ENCODE measurements at regions not wholly inside any gene's neighbourhood (a gene's known extent, or its start where the extent isn't known, plus 50 kb on each side); places are given as distances from the start of the nearest gene placed in this dataset.

DNA sequence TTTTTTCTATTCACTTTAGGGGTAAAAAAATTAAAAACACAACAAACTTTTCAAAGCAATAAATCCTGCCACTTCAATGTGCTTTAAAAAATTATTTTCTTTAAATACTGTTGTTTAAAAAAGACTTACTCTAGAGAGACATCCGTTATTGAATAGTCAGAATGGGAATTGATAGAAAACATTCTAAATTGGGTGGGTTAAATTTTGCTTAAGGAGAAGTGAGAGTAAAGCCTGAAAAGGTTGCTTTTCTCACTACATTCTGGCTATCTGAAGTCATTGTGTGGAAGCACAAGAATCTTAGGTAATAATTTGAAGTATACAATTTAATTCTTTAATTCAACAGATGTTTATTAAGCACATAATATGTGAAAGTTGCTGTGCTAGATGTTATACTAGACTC lies 509.3 kb downstream of the NR2F1-AS1 start:
- no peaks in the 10 kb centered on the region for H3K27me3 Mint-ChIP-seq
- WGBS (ENCODE audit: insufficient coverage) = no CpG with 5 or more reads among the region's 1 CpG
- CTCF ChIA-PET = no interaction called here

GRCh38 chr5:93070938-93071337 lies 510.1 kb downstream of the NR2F1-AS1 start:
- no peak overlapping the region for H3K9ac ChIP-seq (ENCODE audit: low read length)
- H3K36me3 ChIP-seq (replicated peaks in 1 of 2; ENCODE audit: control extremely low read depth in 1 of 2, control insufficient read depth in 1 of 2, extremely low read depth in 1 of 2, insufficient read depth in 2 of 2, low read length in 1 of 2) = no peaks in the 10 kb centered on the region
- CTCF ChIA-PET = no interaction called here
- TF ChIP-seq EZH2 (IDR thresholded peaks at IDR 0.05; ENCODE audit: borderline replicate concordance, insufficient read depth, low read depth, low read length, poor library complexity, severe bottlenecking) = no peak
- TF ChIP-seq, protein P1, sequence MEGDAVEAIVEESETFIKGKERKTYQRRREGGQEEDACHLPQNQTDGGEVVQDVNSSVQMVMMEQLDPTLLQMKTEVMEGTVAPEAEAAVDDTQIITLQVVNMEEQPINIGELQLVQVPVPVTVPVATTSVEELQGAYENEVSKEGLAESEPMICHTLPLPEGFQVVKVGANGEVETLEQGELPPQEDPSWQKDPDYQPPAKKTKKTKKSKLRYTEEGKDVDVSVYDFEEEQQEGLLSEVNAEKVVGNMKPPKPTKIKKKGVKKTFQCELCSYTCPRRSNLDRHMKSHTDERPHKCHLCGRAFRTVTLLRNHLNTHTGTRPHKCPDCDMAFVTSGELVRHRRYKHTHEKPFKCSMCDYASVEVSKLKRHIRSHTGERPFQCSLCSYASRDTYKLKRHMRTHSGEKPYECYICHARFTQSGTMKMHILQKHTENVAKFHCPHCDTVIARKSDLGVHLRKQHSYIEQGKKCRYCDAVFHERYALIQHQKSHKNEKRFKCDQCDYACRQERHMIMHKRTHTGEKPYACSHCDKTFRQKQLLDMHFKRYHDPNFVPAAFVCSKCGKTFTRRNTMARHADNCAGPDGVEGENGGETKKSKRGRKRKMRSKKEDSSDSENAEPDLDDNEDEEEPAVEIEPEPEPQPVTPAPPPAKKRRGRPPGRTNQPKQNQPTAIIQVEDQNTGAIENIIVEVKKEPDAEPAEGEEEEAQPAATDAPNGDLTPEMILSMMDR (IDR thresholded peaks at IDR 0.05) = no peak
- intact Hi-C loops (cut with micrococcal nuclease) = no loop called here
- Mint-ChIP-seq H3K4me1 (no peaks in the 10 kb centered on the region), H3K27me3 (no peaks in the 10 kb centered on the region), H3K9me3 (ENCODE audit: insufficient read depth) (no peaks in the 10 kb centered on the region), H3K27ac (no peak overlapping the region), H3K4me3 (no peak overlapping the region)
- no peaks in the 10 kb centered on the region for H4K20me1 ChIP-seq (ENCODE audit: control insufficient read depth, insufficient read depth, low read length, poor library complexity, severe bottlenecking)
- H3K27me3 ChIP-seq (replicated peaks in 1 of 4; ENCODE audit: control extremely low read depth in 1 of 4, control insufficient read depth in 3 of 4, insufficient read depth in 4 of 4, low read length in 3 of 4) = no peaks in the 10 kb centered on the region
- no peak for ATAC-seq (ENCODE audit: low read depth)
- H3K4me1 ChIP-seq (ENCODE audit: control insufficient read depth in 2 of 2, insufficient read depth in 2 of 2, low read length in 2 of 2) = no peaks in the 10 kb centered on the region
- no peak overlapping the region for H3K4me2 ChIP-seq (replicated peaks; ENCODE audit: low read depth, low read length, poor library complexity, severe bottlenecking)
- POLR2A ChIA-PET = no interaction called here
- no peaks in the 10 kb centered on the region for H3K9me3 ChIP-seq (ENCODE audit: control extremely low read depth in 1 of 3, control insufficient read depth in 2 of 3, insufficient read depth in 1 of 3, low read length in 2 of 3)
- no peak for DNase-seq
- no peak overlapping the region for H2AFZ ChIP-seq (ENCODE audit: insufficient read depth, low read depth, low read length, poor library complexity, severe bottlenecking)
- H3K4me3 ChIP-seq (ENCODE audit: control extremely low read depth in 1 of 5, extremely low read depth in 1 of 5, insufficient read depth in 1 of 5, low read depth in 2 of 5, low read length in 4 of 5) = no peak overlapping the region
- 84% methylated on average over 5 of the region's 6 CpGs for WGBS (ENCODE audit: insufficient coverage)
- no peak overlapping the region for H3K27ac ChIP-seq (ENCODE audit: low read length in 2 of 2)
- no peaks in the 10 kb centered on the region for H3K79me2 ChIP-seq (ENCODE audit: control insufficient read depth, insufficient read depth, low read length)

More for the DNA sequence above, 509.3 kb downstream of the NR2F1-AS1 start:
- ATAC-seq (ENCODE audit: low read depth) (no peak), DNase-seq (no peak)
- H3K4me1 Mint-ChIP-seq = no peaks in the 10 kb centered on the region
- Histone ChIP-seq H3K79me2 (ENCODE audit: control insufficient read depth, insufficient read depth, low read length) (no peaks in the 10 kb centered on the region), H2AFZ (ENCODE audit: insufficient read depth, low read depth, low read length, poor library complexity, severe bottlenecking) (no peak overlapping the region), H3K9ac (ENCODE audit: low read length) (no peak overlapping the region), H3K4me2 (replicated peaks; ENCODE audit: low read depth, low read length, poor library complexity, severe bottlenecking) (no peak overlapping the region), H3K36me3 (replicated peaks in 1 of 2; ENCODE audit: control extremely low read depth in 1 of 2, control insufficient read depth in 1 of 2, extremely low read depth in 1 of 2, insufficient read depth in 2 of 2, low read length in 1 of 2) (no peaks in the 10 kb centered on the region), H3K27ac (ENCODE audit: low read length in 2 of 2) (no peak overlapping the region), H3K9me3 (ENCODE audit: control extremely low read depth in 1 of 3, control insufficient read depth in 2 of 3, insufficient read depth in 1 of 3, low read length in 2 of 3) (no peaks in the 10 kb centered on the region), H3K4me3 (ENCODE audit: control extremely low read depth in 1 of 5, extremely low read depth in 1 of 5, insufficient read depth in 1 of 5, low read depth in 2 of 5, low read length in 4 of 5) (no peak overlapping the region), H3K27me3 (replicated peaks in 1 of 4; ENCODE audit: control extremely low read depth in 1 of 4, control insufficient read depth in 3 of 4, insufficient read depth in 4 of 4, low read length in 3 of 4) (no peaks in the 10 kb centered on the region), H3K4me1 (ENCODE audit: control insufficient read depth in 2 of 2, insufficient read depth in 2 of 2, low read length in 2 of 2) (no peaks in the 10 kb centered on the region), H4K20me1 (ENCODE audit: control insufficient read depth, insufficient read depth, low read length, poor library complexity, severe bottlenecking) (no peaks in the 10 kb centered on the region)
- TF ChIP-seq, protein P1 (IDR thresholded peaks at IDR 0.05) = no peak
- no peak for TF ChIP-seq EZH2 (IDR thresholded peaks at IDR 0.05; ENCODE audit: borderline replicate concordance, insufficient read depth, low read depth, low read length, poor library complexity, severe bottlenecking)
- no peaks in the 10 kb centered on the region for H3K9me3 Mint-ChIP-seq (ENCODE audit: insufficient read depth)
- no peak overlapping the region for H3K4me3 Mint-ChIP-seq
- POLR2A ChIA-PET = no interaction called here
- intact Hi-C loops (cut with micrococcal nuclease) = no loop called here
- no peak overlapping the region for H3K27ac Mint-ChIP-seq

All from B cell (primary cell).